ENCODE measurements at regions not wholly inside any gene's neighbourhood (a gene's known extent, or its start where the extent isn't known, plus 50 kb on each side); places are given as distances from the start of the nearest gene placed in this dataset.

- no peaks in the 10 kb centered on the region for H3K9me3 ChIP-seq (ENCODE audit: control insufficient read depth, low read depth, low read length)
- FAIRE-seq (no peak), DNase-seq (ENCODE audit: low read depth, low spot score) (no peak)
- dilution Hi-C loops (cut with MboI; ENCODE audit: extremely low pct_ligation_motif_present, low sequenced_read_pairs) = no loop called here
- no peak overlapping the region for H3K27ac ChIP-seq (ENCODE audit: control insufficient read depth, insufficient read depth, low read length)
- H3K9me1 ChIP-seq (ENCODE audit: control insufficient read depth, extremely low read depth, insufficient read depth, low read length) = no peaks in the 10 kb centered on the region
- no peaks in the 10 kb centered on the region for H3K4me1 ChIP-seq (ENCODE audit: control insufficient read depth, extremely low read depth, insufficient read depth, low read length)
- H2AFZ ChIP-seq (ENCODE audit: control insufficient read depth, low read length) = no peak overlapping the region
- H3K36me3 ChIP-seq (ENCODE audit: control insufficient read depth in 2 of 2, extremely low read depth in 1 of 2, insufficient read depth in 2 of 2, low read length in 2 of 2) = no peaks in the 10 kb centered on the region
- H3K9ac ChIP-seq (ENCODE audit: control insufficient read depth, extremely low read depth, insufficient read depth, low read length) = no peak overlapping the region
- TF ChIP-seq CTCF (optimal IDR thresholded peaks at IDR 0.05 in 1 of 3, IDR thresholded peaks at IDR 0.05 in 1 of 3, conservative IDR thresholded peaks at IDR 0.05 in 1 of 3; ENCODE audit: extremely low read depth in 1 of 3, insufficient read depth in 2 of 3, low read length in 3 of 3) (peak in 1 of 3 experiments; percentile 4), EZH2 (IDR thresholded peaks at IDR 0.05; ENCODE audit: low read length) (no peak)
- H3K4me3 ChIP-seq (ENCODE audit: control insufficient read depth in 2 of 3, extremely low read depth in 1 of 3, insufficient read depth in 2 of 3, low read depth in 1 of 3, low read length in 3 of 3) = no peak overlapping the region
- no peaks in the 10 kb centered on the region for H3K79me2 ChIP-seq (ENCODE audit: control insufficient read depth, insufficient read depth, low read length)
- no peak overlapping the region for H3K4me2 ChIP-seq (ENCODE audit: control insufficient read depth, extremely low read depth, insufficient read depth, low read depth, low read length)
- no peaks in the 10 kb centered on the region for H3K27me3 ChIP-seq (ENCODE audit: control insufficient read depth, extremely low read depth, insufficient read depth, low read length)
- H4K20me1 ChIP-seq (ENCODE audit: control insufficient read depth, extremely low read depth, insufficient read depth, low read length) = no peaks in the 10 kb centered on the region
Observed at GRCh38 chr7:10708447-10708846, 265.2 kb upstream of the PHF14 start.

DNA sequence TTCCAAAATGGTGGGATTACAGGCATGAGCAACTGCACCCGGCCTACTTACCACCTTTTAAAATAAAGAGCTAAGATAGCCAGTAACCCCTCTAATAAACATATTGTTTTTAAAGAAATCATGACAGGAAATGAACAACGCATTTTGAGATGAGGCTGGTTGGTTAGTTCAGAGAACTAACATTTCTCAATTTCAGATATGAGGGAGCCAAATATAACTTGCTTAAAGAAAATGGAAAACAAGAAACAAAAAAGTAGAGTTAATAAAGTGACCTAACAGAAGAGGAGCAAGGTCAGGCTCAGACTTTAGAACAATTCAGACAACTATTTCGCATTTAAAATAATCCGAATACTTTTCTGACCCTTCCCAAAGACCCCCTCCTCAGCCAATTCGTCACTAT lies 254.9 kb upstream of the PHF14 start:
- TF ChIP-seq CTCF (optimal IDR thresholded peaks at IDR 0.05 in 1 of 3, IDR thresholded peaks at IDR 0.05 in 1 of 3, conservative IDR thresholded peaks at IDR 0.05 in 1 of 3; ENCODE audit: extremely low read depth in 1 of 3, insufficient read depth in 2 of 3, low read length in 3 of 3) = no peak
- TF ChIP-seq EZH2 (IDR thresholded peaks at IDR 0.05; ENCODE audit: low read length) = no peak
- FAIRE-seq = no peak

More for the DNA sequence above, 254.9 kb upstream of the PHF14 start:
- no peaks in the 10 kb centered on the region for H3K27me3 ChIP-seq (ENCODE audit: control insufficient read depth, extremely low read depth, insufficient read depth, low read length)
- no peak overlapping the region for H3K4me2 ChIP-seq (ENCODE audit: control insufficient read depth, extremely low read depth, insufficient read depth, low read depth, low read length)
- H4K20me1 ChIP-seq (ENCODE audit: control insufficient read depth, extremely low read depth, insufficient read depth, low read length) = no peaks in the 10 kb centered on the region
- no peaks in the 10 kb centered on the region for H3K36me3 ChIP-seq (ENCODE audit: control insufficient read depth in 2 of 2, extremely low read depth in 1 of 2, insufficient read depth in 2 of 2, low read length in 2 of 2)
- dilution Hi-C loops (cut with MboI; ENCODE audit: extremely low pct_ligation_motif_present, low sequenced_read_pairs) = no loop called here
- H3K27ac ChIP-seq (ENCODE audit: control insufficient read depth, insufficient read depth, low read length) = no peak overlapping the region
- no peaks in the 10 kb centered on the region for H3K79me2 ChIP-seq (ENCODE audit: control insufficient read depth, insufficient read depth, low read length)
- H3K9ac ChIP-seq (ENCODE audit: control insufficient read depth, extremely low read depth, insufficient read depth, low read length) = no peak overlapping the region
- no peaks in the 10 kb centered on the region for H3K4me1 ChIP-seq (ENCODE audit: control insufficient read depth, extremely low read depth, insufficient read depth, low read length)
- no peak overlapping the region for H2AFZ ChIP-seq (ENCODE audit: control insufficient read depth, low read length)
- no peaks in the 10 kb centered on the region for H3K9me1 ChIP-seq (ENCODE audit: control insufficient read depth, extremely low read depth, insufficient read depth, low read length)
- no peaks in the 10 kb centered on the region for H3K9me3 ChIP-seq (ENCODE audit: control insufficient read depth, low read depth, low read length)
- no peak for DNase-seq (ENCODE audit: low read depth, low spot score)
- H3K4me3 ChIP-seq (ENCODE audit: control insufficient read depth in 2 of 3, extremely low read depth in 1 of 3, insufficient read depth in 2 of 3, low read depth in 1 of 3, low read length in 3 of 3) = no peak overlapping the region

Data from keratinocyte (primary cell).